Prostate gland (tissue), 2 donors: ENCODE measurements at regions not wholly inside any gene's neighbourhood (a gene's known extent, or its start where the extent isn't known, plus 50 kb on each side); places are given as distances from the start of the nearest gene placed in this dataset.

Experiments
- DNase-seq: peaks from one replicate; pipeline ENCODE4 v3.0.0-alpha.2; 2019; ENCODE audit warnings: low spot score
- H3K27ac ChIP-seq, 2 donors: fragments of 200-600 bp; sonication (generic); 2 replicates each; pipeline ENCODE4 v1.5.1; 2017 to 2019
- H3K27me3 ChIP-seq: fragments of 200-600 bp; sonication (generic); replicated peaks from 2 replicates; pipeline ENCODE4 v1.5.1; 2019; ENCODE audit not compliant: insufficient read depth
- H3K36me3 ChIP-seq, 2 donors: fragments of 200-600 bp; sonication (generic); 1 replicate in 1 of 2; 2 replicates in 1 of 2; pipeline versions ENCODE4 v1.5.1 to v1.8.1; 2017 to 2019
- H3K4me1 ChIP-seq: fragments of 200-600 bp; sonication (generic); replicated peaks from 2 replicates; pipeline ENCODE4 v1.5.1; 2019
- H3K4me3 ChIP-seq, 2 donors: fragments of 200-600 bp; sonication (generic); 2 replicates each; pipeline ENCODE4 v1.5.1; 2017 to 2019
- H3K9me3 ChIP-seq: fragments of 200-600 bp; sonication (generic); 2 replicates; pipeline ENCODE4 v1.5.1; 2017
- POLR2A ChIP-seq: fragments of 450-650 bp; IDR thresholded peaks from one replicate; pipeline ENCODE4 v1.6.1; 2016; ENCODE audit warnings: antibody characterized with exemption, mild to moderate bottlenecking
- POLR2AphosphoS5 ChIP-seq: sonication (generic); formaldehyde crosslinking; IDR thresholded peaks from one replicate; pipeline ENCODE4 v1.6.1; 2017; ENCODE audit warnings: antibody characterized with exemption
- WGBS: methylation state at CpG from one replicate; pipeline ENCODE4 v1.1.5; 2018; 5-methylcytosine and 5-hydroxymethylcytosine counted together
- intact Hi-C: fragments of 100-400 bp; cut with DNase I; formaldehyde crosslinking; loops from one replicate; pipeline ENCODE4 v1.14.2; 2022
- TF ChIP-seq, protein P1 (sequence below), 4 experiments: fragments of 200-600 bp in 2 of 4; fragments of 450-650 bp in 2 of 4; sonication (generic) in 2 of 4; IDR thresholded peaks; 1 replicate in 3 of 4; 2 replicates in 1 of 4; pipeline ENCODE4 v1.5.1; 2016 to 2019; ENCODE audit warnings: antibody characterized with exemption in 4 of 4, mild to moderate bottlenecking in 2 of 4, moderate library complexity in 2 of 4

DNA sequence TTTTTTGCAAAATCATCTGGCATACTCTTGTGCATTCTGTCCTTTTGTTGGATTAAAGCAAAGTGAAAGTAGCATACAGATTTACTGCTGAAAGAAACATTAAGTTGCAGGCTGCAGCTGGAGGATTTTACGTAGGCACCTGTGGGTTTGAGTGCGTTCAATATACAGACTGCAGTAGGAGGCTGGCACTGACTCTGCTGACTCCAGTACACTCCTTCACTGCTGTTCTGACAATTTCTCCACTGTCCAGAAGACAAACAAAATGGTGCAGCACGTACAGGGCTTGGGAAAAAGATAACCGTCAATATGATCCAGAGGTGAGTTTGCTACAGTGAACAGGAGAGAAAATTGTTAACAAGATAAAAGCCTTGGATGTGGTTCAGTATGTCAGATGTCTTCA lies 73.3 kb downstream of the TANC2 start:
- H3K27ac ChIP-seq = no peak overlapping the region
- peaks cover 2% of the 10 kb centered on the region for H3K4me1 ChIP-seq
- peak; percentile 24 for DNase-seq
- intact Hi-C loops = no loop called here
- 20% methylated on average over 4 of the region's 4 CpGs for WGBS
- peak overlapping the region in 1 of 2 donors; percentile 7 for H3K4me3 ChIP-seq
- no peaks in the 10 kb centered on the region for H3K27me3 ChIP-seq
- H3K36me3 ChIP-seq = no peaks in the 10 kb centered on the region
- H3K9me3 ChIP-seq = no peaks in the 10 kb centered on the region
- TF ChIP-seq, protein P1, sequence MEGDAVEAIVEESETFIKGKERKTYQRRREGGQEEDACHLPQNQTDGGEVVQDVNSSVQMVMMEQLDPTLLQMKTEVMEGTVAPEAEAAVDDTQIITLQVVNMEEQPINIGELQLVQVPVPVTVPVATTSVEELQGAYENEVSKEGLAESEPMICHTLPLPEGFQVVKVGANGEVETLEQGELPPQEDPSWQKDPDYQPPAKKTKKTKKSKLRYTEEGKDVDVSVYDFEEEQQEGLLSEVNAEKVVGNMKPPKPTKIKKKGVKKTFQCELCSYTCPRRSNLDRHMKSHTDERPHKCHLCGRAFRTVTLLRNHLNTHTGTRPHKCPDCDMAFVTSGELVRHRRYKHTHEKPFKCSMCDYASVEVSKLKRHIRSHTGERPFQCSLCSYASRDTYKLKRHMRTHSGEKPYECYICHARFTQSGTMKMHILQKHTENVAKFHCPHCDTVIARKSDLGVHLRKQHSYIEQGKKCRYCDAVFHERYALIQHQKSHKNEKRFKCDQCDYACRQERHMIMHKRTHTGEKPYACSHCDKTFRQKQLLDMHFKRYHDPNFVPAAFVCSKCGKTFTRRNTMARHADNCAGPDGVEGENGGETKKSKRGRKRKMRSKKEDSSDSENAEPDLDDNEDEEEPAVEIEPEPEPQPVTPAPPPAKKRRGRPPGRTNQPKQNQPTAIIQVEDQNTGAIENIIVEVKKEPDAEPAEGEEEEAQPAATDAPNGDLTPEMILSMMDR (IDR thresholded peaks at IDR 0.05) = no peak
- TF ChIP-seq POLR2AphosphoS5 = peak; percentile 57

DNA sequence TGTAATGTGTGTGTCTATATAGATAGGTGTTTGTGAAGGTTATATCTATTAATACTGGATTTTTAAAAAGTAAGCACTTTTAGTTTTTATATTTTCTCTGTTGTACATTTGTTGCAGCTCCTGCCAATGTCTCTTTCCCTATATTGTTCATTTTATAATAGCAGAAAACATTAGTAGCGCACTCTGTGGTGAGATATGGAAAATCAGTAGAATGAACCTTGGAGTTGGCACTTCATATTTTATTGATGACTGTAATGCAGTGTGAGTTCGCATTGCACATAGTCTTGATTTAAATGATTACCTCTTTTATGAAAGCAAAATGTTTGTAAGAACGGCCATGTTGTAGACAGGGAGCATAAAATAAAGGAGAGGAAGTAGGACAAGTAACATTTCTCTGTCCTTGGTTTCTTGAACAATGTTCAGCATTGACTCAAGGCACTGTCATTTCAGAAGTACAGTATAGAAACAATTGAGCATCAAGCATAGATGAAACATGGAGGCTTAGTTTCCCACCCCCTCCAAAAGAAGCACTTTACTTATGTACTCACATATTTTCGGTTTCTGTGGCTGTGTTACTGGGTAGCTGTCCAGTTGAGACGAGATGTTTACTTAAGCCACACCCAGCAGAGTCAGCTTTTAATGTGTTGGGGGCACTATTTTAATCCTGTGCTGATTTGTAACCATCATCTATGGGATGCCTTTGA lies 74.0 kb downstream of the TANC2 start:
- no peak for DNase-seq
- H3K27ac ChIP-seq = no peak overlapping the region
- 56% methylated on average over 5 of the region's 5 CpGs for whole genome bisulfite sequencing
- no peaks in the 10 kb centered on the region for H3K36me3 ChIP-seq
- H3K4me3 ChIP-seq = peak overlapping the region in 1 of 2 donors; percentile 7
- peaks cover 2% of the 10 kb centered on the region for H3K4me1 ChIP-seq
- H3K9me3 ChIP-seq = no peaks in the 10 kb centered on the region
- intact Hi-C loops = no loop called here
- TF ChIP-seq POLR2AphosphoS5 (no peak), POLR2A (no peak)
- TF ChIP-seq, protein P1 (IDR thresholded peaks at IDR 0.05) = no peak
- H3K27me3 ChIP-seq = no peaks in the 10 kb centered on the region

DNA sequence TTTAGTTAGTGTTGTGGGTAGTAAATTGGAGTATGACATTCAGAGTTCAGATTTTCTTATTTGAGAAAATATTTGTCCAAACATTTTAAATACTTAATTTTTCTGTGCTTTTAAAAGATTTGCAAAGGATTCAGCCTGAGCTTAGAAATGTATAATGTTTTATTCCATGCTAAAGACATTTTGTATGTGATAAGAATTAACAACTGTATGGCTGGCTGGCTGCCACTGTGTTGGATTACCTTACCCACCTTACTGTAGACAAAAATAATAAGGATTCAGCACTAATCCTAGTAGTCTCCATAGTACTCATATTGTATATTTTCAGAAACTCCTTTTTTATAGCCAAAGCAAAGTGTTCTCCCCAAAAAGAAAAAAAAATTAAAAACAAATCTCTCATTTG lies 74.8 kb downstream of the TANC2 start:
- Histone ChIP-seq H3K4me1 (no peaks in the 10 kb centered on the region), H3K27ac (no peak overlapping the region), H3K9me3 (no peaks in the 10 kb centered on the region), H3K27me3 (no peaks in the 10 kb centered on the region), H3K4me3 (no peak overlapping the region), H3K36me3 (no peaks in the 10 kb centered on the region)
- intact Hi-C loops = no loop called here
- TF ChIP-seq, protein P1 (IDR thresholded peaks at IDR 0.05) = no peak
- TF ChIP-seq POLR2A (no peak), POLR2AphosphoS5 (no peak)
- no peak for DNase-seq

DNA sequence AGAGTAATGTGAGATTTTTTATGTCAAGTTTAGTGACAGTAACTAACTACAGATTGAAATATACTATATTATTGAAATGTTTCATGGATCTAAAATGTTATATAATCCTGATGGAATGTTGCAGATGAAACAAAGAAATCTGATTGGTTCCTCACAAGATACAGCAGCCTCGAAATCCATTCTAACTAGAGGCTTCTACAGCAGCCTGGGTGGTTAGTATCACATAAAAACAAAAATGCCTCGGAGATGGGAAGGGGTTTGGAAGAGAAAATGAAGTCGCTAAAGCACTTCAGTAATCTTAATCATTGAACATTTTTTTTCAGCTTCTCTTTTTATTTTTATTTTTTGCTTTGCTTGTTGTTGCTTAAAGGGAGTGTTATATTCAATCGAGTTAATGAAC lies 75.2 kb downstream of the TANC2 start:
- intact Hi-C loops = no loop called here
- no peaks in the 10 kb centered on the region for H3K4me1 ChIP-seq
- H3K4me3 ChIP-seq = no peak overlapping the region
- no peak overlapping the region for H3K27ac ChIP-seq
- H3K36me3 ChIP-seq = no peaks in the 10 kb centered on the region
- DNase-seq = no peak
- H3K27me3 ChIP-seq = no peaks in the 10 kb centered on the region
- H3K9me3 ChIP-seq = no peaks in the 10 kb centered on the region
- 52% methylated on average over 4 of the region's 4 CpGs for WGBS
- TF ChIP-seq, protein P1 (IDR thresholded peaks at IDR 0.05) = no peak
- TF ChIP-seq POLR2AphosphoS5 = no peak
- TF ChIP-seq POLR2A = no peak

DNA sequence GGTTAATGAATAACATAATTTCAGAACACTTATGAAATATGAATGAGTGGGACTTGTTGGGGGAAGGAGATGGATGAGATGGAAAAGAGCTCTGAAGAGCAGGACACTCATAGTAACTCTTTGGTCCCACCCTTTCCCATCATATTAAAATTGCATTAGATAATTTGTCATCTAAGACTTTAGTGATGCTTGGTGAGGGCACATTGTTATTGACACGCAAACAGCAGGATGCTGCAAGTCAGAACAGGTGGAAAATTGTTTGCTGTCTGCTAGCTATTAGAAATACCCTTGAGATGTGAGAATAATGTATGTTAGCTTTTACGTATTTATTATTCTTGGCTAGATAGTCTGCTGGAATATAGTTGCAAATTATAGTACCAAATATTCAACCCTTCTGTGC lies 75.7 kb downstream of the TANC2 start:
- Histone ChIP-seq H3K27me3 (no peaks in the 10 kb centered on the region), H3K36me3 (no peaks in the 10 kb centered on the region), H3K27ac (no peak overlapping the region), H3K9me3 (no peaks in the 10 kb centered on the region), H3K4me3 (no peak overlapping the region), H3K4me1 (no peaks in the 10 kb centered on the region)
- intact Hi-C loops = no loop called here
- 73% methylated on average over 2 of the region's 2 CpGs for WGBS
- DNase-seq = no peak
- TF ChIP-seq POLR2A (no peak), POLR2AphosphoS5 (no peak)
- TF ChIP-seq, protein P1 (IDR thresholded peaks at IDR 0.05) = no peak
